RWPE1 (cell line): ENCODE measurements at regions not wholly inside any gene's neighbourhood (a gene's known extent, or its start where the extent isn't known, plus 50 kb on each side); places are given as distances from the start of the nearest gene placed in this dataset.

ENCODE experiments used
- CTCF ChIA-PET: fragments of 350-600 bp; sonication (Branson Sonifier 250); formaldehyde crosslinking; extraction: SDS; loops from one replicate; lab custom pipeline; 2021; lab: Yijun Ruan, JAX
- POLR2A ChIA-PET: fragments of 400-600 bp; formaldehyde crosslinking; extraction: SDS; loops from one replicate; lab custom pipeline; 2020; ENCODE audit warnings: antibody characterized with exemption; ENCODE audit not compliant: low non-redundant PET; lab: Yijun Ruan, JAX
- DNase-seq: peaks from one replicate; pipeline ENCODE4 v3.0.0; 2012; ENCODE audit warnings: low spot score
- H3K27ac ChIP-seq: fragments of 450-650 bp; 2 replicates; pipeline ENCODE4 v1.5.1; 2017
- CTCF ChIP-seq: fragments of 450-650 bp; conservative IDR thresholded peaks from 2 replicates; pipeline ENCODE4 v1.5.1; 2017; ENCODE audit warnings: low read depth, mild to moderate bottlenecking

DNA sequence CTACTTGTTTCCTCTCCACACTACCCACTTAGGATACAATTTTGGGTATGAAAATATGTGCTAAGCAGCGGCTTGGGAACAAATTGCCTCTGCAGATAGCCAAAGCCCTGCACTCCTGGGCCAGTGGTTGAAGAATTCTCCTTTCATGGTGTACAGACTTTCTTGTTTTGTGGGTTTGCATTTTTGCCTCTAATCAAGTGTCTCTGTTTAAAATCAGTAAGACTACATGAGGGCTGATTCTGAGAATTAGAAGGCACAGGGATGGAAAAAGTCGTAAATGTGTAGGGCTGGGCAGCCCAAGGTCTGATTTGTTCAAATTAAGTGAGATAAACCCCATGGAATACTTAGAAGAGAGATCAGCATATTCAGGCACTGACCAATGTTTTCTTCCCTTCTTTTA lies 103.7 kb upstream of the CD180 start:
- ChIA-PET CTCF (no interaction called here), POLR2A (no interaction called here)
- TF ChIP-seq CTCF, result no peak
- DNase-seq, result no peak
- no peak overlapping the region for H3K27ac ChIP-seq

GRCh38 chr5:67299231-67299735 lies 102.7 kb upstream of the CD180 start:
- CTCF ChIA-PET, result no interaction called here
- POLR2A ChIA-PET, result no interaction called here
- no peak for DNase-seq
- no peak for TF ChIP-seq CTCF
- no peak overlapping the region for H3K27ac ChIP-seq

DNA sequence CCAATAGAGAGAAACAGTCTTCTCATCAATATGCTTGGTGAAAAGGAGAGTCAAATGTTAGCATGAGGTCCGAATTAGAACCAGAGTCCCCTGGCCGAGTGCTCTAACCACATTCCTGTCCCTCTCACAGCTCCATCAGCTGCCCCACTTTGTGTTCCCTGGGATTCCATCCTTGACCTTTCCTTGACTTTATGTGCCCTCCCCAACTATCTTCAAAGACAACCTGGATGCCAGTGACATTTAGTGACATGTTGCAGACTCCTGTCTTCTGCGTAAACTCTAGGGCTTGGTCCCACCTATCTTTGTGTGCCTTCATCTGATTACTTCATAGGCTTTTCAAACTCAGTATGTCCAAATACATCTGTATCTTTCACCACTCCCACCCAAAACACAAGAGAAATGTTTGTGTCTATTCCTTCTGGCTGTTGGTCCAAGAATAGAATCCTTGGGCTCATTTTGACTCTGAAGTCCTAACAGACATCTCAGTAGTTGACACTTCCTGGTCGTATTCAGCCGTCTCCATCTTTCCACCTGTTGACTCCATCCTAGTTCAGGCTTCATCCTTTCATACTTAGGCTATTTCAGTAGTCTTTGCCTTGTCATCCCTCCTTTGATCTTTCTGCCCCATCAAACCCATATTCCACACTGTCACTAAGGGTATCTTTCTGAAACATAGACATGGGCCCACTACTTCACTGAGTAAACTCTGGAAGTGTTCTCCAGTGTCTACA lies 101.4 kb upstream of the CD180 start:
- CTCF ChIA-PET, result interaction anchor here (0.5 to 0.6 kb wide), 2 partner anchors 13 to 108 kb away, joined by 3 to 5 read pairs; no protein-coding TSS in a partner anchor
- DNase-seq, result no peak
- no peak for TF ChIP-seq CTCF
- H3K27ac ChIP-seq, result no peak overlapping the region
- POLR2A ChIA-PET, result no interaction called here

GRCh38 chr5:67297376-67297775 lies 100.8 kb upstream of the CD180 start:
- H3K27ac ChIP-seq, result no peak overlapping the region
- CTCF ChIA-PET, result interaction anchor here (0.5 to 0.6 kb wide), 2 partner anchors 14 to 109 kb away, joined by 3 to 5 read pairs; no protein-coding TSS in a partner anchor
- no peak for DNase-seq
- POLR2A ChIA-PET, result no interaction called here
- TF ChIP-seq CTCF, result no peak

DNA sequence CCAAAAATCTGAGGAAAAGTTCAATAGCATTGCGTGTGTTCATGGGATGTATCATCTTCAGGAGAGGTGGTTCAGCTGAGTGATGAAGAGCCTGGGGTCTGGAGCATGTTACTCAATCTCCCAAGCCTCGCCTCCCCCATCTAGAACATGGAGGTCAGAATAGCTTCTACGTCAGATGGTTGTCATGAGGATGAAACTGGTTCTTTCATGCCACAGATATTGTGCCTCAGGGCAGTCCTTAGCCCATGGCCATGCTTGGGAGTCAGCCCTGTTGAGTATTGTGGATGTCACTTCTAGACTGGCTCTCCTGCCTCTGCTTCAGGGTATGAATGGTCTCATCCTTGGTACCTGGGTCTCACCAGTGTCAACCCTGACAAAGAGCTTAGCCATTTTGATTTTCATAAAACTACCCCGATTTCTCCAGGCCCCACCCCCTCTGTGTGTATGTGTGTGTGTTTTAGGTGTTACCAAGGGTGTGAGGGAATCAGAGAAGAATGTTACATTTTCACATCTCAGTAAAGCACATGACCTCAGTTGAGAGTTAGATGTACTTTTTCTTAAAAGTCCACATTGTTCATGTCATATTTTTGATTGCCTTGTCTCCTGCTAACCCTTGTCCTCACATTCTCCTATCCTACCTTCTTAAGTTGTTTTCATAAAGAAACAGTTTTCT lies 97.8 kb upstream of the CD180 start:
- no peak for DNase-seq
- CTCF ChIA-PET, result interaction anchor here (0.6 to 1.3 kb wide), 2 partner anchors 9 to 856 kb away, joined by 3 to 4 read pairs; no protein-coding TSS in a partner anchor
- POLR2A ChIA-PET, result no interaction called here
- no peak overlapping the region for H3K27ac ChIP-seq
- TF ChIP-seq CTCF, result no peak

DNA sequence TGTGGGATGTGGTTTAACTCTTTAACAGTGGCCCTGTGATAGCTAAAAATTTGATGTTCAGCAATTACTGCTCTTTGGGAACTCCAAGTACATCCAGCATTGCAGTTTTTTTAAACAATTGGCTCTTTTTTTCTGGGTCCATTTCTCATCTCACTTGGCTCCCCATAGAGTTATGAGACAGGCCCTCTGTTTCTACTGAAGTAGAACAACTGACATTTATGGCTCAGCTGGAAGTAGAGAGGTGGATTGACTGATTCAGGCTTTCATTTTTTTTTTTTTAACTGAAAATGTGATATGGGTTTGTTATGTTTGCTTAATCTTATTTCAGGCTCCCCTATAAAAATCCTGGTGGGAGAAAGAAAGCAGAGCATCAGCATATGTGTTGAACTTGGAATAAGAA lies 96.6 kb upstream of the CD180 start:
- no peak overlapping the region for H3K27ac ChIP-seq
- no peak for DNase-seq
- TF ChIP-seq CTCF, result no peak
- ChIA-PET CTCF (interaction anchor here (0.5 to 0.6 kb wide), 3 partner anchors 242 to 1052 kb away, joined by 3 to 4 read pairs (median 3); no protein-coding TSS in a partner anchor), POLR2A (no interaction called here)
